ENCODE measurements at regions not wholly inside any gene's neighbourhood (a gene's known extent, or its start where the extent isn't known, plus 50 kb on each side); places are given as distances from the start of the nearest gene placed in this dataset. TPM values are rescaled to one million over a fixed set of nuclear protein-coding genes. Genes with fewer than 3 reads are reported as not detected.

GRCh38 chrX:39990388-39990787, 107.4 kb downstream of the BCOR start:
- no peaks in the 10 kb centered on the region for H3K36me3 ChIP-seq
- no peaks in the 10 kb centered on the region for H3K27me3 ChIP-seq
- WGBS, 2 donors = 57 to 70% methylated on average over 1 to 2 of the region's 2 CpGs
- no peak overlapping the region for H3K27ac ChIP-seq
- no peaks in the 10 kb centered on the region for H3K9me3 ChIP-seq
- H3K4me3 ChIP-seq (replicated peaks in 1 of 3) = no peak overlapping the region
- TF ChIP-seq POLR2A (IDR thresholded peaks at IDR 0.05) (no peak), CTCF (IDR thresholded peaks at IDR 0.05) (no peak)
- intact Hi-C loops (cut with DNase I) = no loop called here
- H3K4me1 ChIP-seq = no peaks in the 10 kb centered on the region
- DNase-seq = no peak

GRCh38 chrX:39992300-39992699, 105.5 kb downstream of the BCOR start:
- H3K4me3 ChIP-seq (replicated peaks in 1 of 3) = no peak overlapping the region
- H3K27ac ChIP-seq = no peak overlapping the region
- no peaks in the 10 kb centered on the region for H3K36me3 ChIP-seq
- H3K4me1 ChIP-seq = no peaks in the 10 kb centered on the region
- H3K9me3 ChIP-seq = no peaks in the 10 kb centered on the region
- H3K27me3 ChIP-seq = no peaks in the 10 kb centered on the region
- DNase-seq = no peak
- WGBS, 2 donors = 86 to 89% methylated on average over 7 of the region's 7 CpGs
- intact Hi-C loops (cut with DNase I) = no loop called here
- no peak for TF ChIP-seq CTCF (IDR thresholded peaks at IDR 0.05)
- no peak for TF ChIP-seq POLR2A (IDR thresholded peaks at IDR 0.05)

- 91 to 97% methylated on average over 9 of the region's 9 CpGs for WGBS, 2 donors
These were observed 102.3 kb downstream of the BCOR start for GRCh38 chrX:39995457-39995856.

GRCh38 chrX:39996536-39996935, 101.2 kb downstream of the BCOR start:
- DNase-seq = no peak
- intact Hi-C loops (cut with DNase I) = no loop called here
- WGBS, 2 donors = 52 to 83% methylated on average over 3 to 4 of the region's 8 CpGs
- no peak for TF ChIP-seq CTCF (IDR thresholded peaks at IDR 0.05)
- no peak for TF ChIP-seq POLR2A (IDR thresholded peaks at IDR 0.05)
- Histone ChIP-seq H3K4me3 (replicated peaks in 1 of 3) (no peak overlapping the region), H3K9me3 (no peaks in the 10 kb centered on the region), H3K27me3 (no peaks in the 10 kb centered on the region), H3K4me1 (no peaks in the 10 kb centered on the region), H3K27ac (no peak overlapping the region), H3K36me3 (no peaks in the 10 kb centered on the region)

More at GRCh38 chrX:39995457-39995856, 102.3 kb downstream of the BCOR start:
- no peak for DNase-seq
- Histone ChIP-seq H3K27ac (no peak overlapping the region), H3K9me3 (no peaks in the 10 kb centered on the region), H3K4me1 (no peaks in the 10 kb centered on the region), H3K27me3 (no peaks in the 10 kb centered on the region), H3K36me3 (no peaks in the 10 kb centered on the region), H3K4me3 (replicated peaks in 1 of 3) (no peak overlapping the region)
- intact Hi-C loops (cut with DNase I) = no loop called here
- no peak for TF ChIP-seq CTCF (IDR thresholded peaks at IDR 0.05)
- TF ChIP-seq POLR2A (IDR thresholded peaks at IDR 0.05) = no peak

- 95 to 97% methylated on average over 6 of the region's 6 CpGs for WGBS, 2 donors
- Histone ChIP-seq H3K27me3 (no peaks in the 10 kb centered on the region), H3K9me3 (no peaks in the 10 kb centered on the region), H3K4me3 (replicated peaks in 1 of 3) (no peak overlapping the region), H3K27ac (no peak overlapping the region), H3K36me3 (no peaks in the 10 kb centered on the region), H3K4me1 (no peaks in the 10 kb centered on the region)
- intact Hi-C loops (cut with DNase I) = no loop called here
- no peak for DNase-seq
- TF ChIP-seq POLR2A (IDR thresholded peaks at IDR 0.05) (no peak), CTCF (IDR thresholded peaks at IDR 0.05) (no peak)
These were observed 98.9 kb downstream of the BCOR start for GRCh38 chrX:39998636-39999406.

Small RNA genes in the stretch of these regions (microRNA-seq; reads per million reads assigned to microRNA genes)
- gene MIR1587 = not detected
- gene MIR3937 = not detected

Small RNA genes in the stretch of these regions (small RNA-seq; reads per million reads assigned to genes)
- gene MIR1587 = not detected
- not detected for gene MIR3937
- gene RN7SL732P = not detected
- gene RNU6-591P = not detected

Data from thyroid gland (tissue), 4 donors.